BJ (cell line): ENCODE measurements at regions not wholly inside any gene's neighbourhood (a gene's known extent, or its start where the extent isn't known, plus 50 kb on each side); places are given as distances from the start of the nearest gene placed in this dataset.
"Not testable (repeated sequence)": the region's sequence is repeated elsewhere in the genome, so short reads cannot be mapped to it uniquely, and the experiment has no call there.

Source experiments
- CTCF ChIA-PET: fragments of 350-600 bp; formaldehyde crosslinking; extraction: SDS; loops from one replicate; lab custom pipeline; 2021; ENCODE audit warnings: antibody characterized with exemption, inconsistent platforms; lab: Yijun Ruan, JAX
- POLR2A ChIA-PET: fragments of 300-600 bp; sonication (Branson Sonifier 250); formaldehyde crosslinking; extraction: SDS; loops from one replicate; lab custom pipeline; 2021; ENCODE audit warnings: antibody characterized with exemption; lab: Charles Lee
- DNase-seq: peaks from one replicate; pipeline ENCODE4 v3.0.0-alpha.2; 2011; ENCODE audit warnings: low read depth
- H3K27me3 ChIP-seq: 2 replicates; pipeline ENCODE4 v1.6.0; 2011; ENCODE audit warnings: low read length; ENCODE audit not compliant: control insufficient read depth, insufficient read depth
- H3K36me3 ChIP-seq: 2 replicates; pipeline ENCODE4 v1.5.1; 2011; ENCODE audit warnings: low read length; ENCODE audit not compliant: control insufficient read depth, insufficient read depth
- H3K4me3 ChIP-seq: 2 replicates; pipeline ENCODE4 v1.5.1; 2011; ENCODE audit warnings: low read depth, mild to moderate bottlenecking, control low read depth, low read length
- CTCF ChIP-seq: IDR thresholded peaks from 2 replicates; pipeline ENCODE4 v1.5.1; 2011; ENCODE audit warnings: low read depth, mild to moderate bottlenecking, control low read depth, inconsistent platforms, low read length, moderate library complexity; ENCODE audit not compliant: insufficient read depth

- no peaks in the 10 kb centered on the region for H3K36me3 ChIP-seq
- no peak overlapping the region for H3K4me3 ChIP-seq
- no peak for DNase-seq
- CTCF ChIA-PET = no interaction called here
- POLR2A ChIA-PET = no interaction called here
- TF ChIP-seq CTCF = no peak
- no peaks in the 10 kb centered on the region for H3K27me3 ChIP-seq
These were observed 286.7 kb upstream of the ATXN7L3B start for GRCh38 chr12:74250891-74251290.

- H3K36me3 ChIP-seq, DNase-seq, H3K4me3 ChIP-seq, CTCF ChIA-PET, POLR2A ChIA-PET, H3K27me3 ChIP-seq: not testable (repeated sequence)
These were observed 283.8 kb upstream of the ATXN7L3B start for GRCh38 chr12:74253826-74254225.

- Histone ChIP-seq H3K27me3 (no peaks in the 10 kb centered on the region), H3K36me3 (no peaks in the 10 kb centered on the region), H3K4me3 (no peak overlapping the region)
- CTCF ChIA-PET = no interaction called here
- POLR2A ChIA-PET = no interaction called here
- no peak for TF ChIP-seq CTCF
- DNase-seq = no peak
These were observed 282.9 kb upstream of the ATXN7L3B start for GRCh38 chr12:74254784-74255183.

- no peaks in the 10 kb centered on the region for H3K36me3 ChIP-seq
- H3K27me3 ChIP-seq = no peaks in the 10 kb centered on the region
- DNase-seq = no peak
- POLR2A ChIA-PET = no interaction called here
- CTCF ChIA-PET = interaction anchor here (0.6 kb wide), 1 partner anchor 38 kb away, joined by 3 read pairs; no protein-coding TSS in a partner anchor
- H3K4me3 ChIP-seq = no peak overlapping the region
- no peak for TF ChIP-seq CTCF
These were observed 278.4 kb upstream of the ATXN7L3B start for GRCh38 chr12:74259199-74259598.

- POLR2A ChIA-PET = no interaction called here
- no peaks in the 10 kb centered on the region for H3K36me3 ChIP-seq
- DNase-seq = no peak
- no peak for TF ChIP-seq CTCF
- H3K4me3 ChIP-seq = no peak overlapping the region
- CTCF ChIA-PET = no interaction called here
- no peaks in the 10 kb centered on the region for H3K27me3 ChIP-seq
These were observed 272.9 kb upstream of the ATXN7L3B start for GRCh38 chr12:74264692-74265091.

GRCh38 chr12:74269355-74269754 lies 268.3 kb upstream of the ATXN7L3B start:
- DNase-seq, H3K4me3 ChIP-seq, CTCF ChIA-PET, POLR2A ChIA-PET, H3K36me3 ChIP-seq, H3K27me3 ChIP-seq: not testable (repeated sequence)
